ENCODE measurements at regions not wholly inside any gene's neighbourhood (a gene's known extent, or its start where the extent isn't known, plus 50 kb on each side); places are given as distances from the start of the nearest gene placed in this dataset.

GRCh38 chr10:36342781-36343180 lies 700.7 kb upstream of the FZD8 start:
- H3K9ac ChIP-seq (ENCODE audit: low read length), result no peak overlapping the region
- H3K27me3 ChIP-seq (ENCODE audit: insufficient read depth, low read length), result no peaks in the 10 kb centered on the region
- H4K20me1 ChIP-seq (ENCODE audit: insufficient read depth), result no peaks in the 10 kb centered on the region
- intact Hi-C loops (cut with micrococcal nuclease), result no loop called here
- H2AFZ ChIP-seq (ENCODE audit: low read depth, low read length, poor library complexity, severe bottlenecking), result no peak overlapping the region
- H3K4me3 ChIP-seq (replicated peaks in 1 of 2; ENCODE audit: low read depth in 1 of 2, low read length in 2 of 2), result no peak overlapping the region
- H3K79me2 ChIP-seq (ENCODE audit: insufficient read depth, low read length), result no peaks in the 10 kb centered on the region
- no peaks in the 10 kb centered on the region for H3K4me1 ChIP-seq (ENCODE audit: control insufficient read depth in 1 of 2, insufficient read depth in 2 of 2, low read length in 2 of 2)
- no peak for ATAC-seq
- no peaks in the 10 kb centered on the region for H3K36me3 ChIP-seq (ENCODE audit: control insufficient read depth in 1 of 2, insufficient read depth in 2 of 2, low read length in 2 of 2)
- no peak for DNase-seq (ENCODE audit: low read depth, low spot score)
- no peak for TF ChIP-seq SRF (IDR thresholded peaks at IDR 0.05; ENCODE audit: low read depth)
- no peak for TF ChIP-seq SP1 (IDR thresholded peaks at IDR 0.05; ENCODE audit: low read depth)
- TF ChIP-seq JUND (IDR thresholded peaks at IDR 0.05), result no peak
- TF ChIP-seq ATF3 (IDR thresholded peaks at IDR 0.05), result no peak
- TF ChIP-seq RAD21 (IDR thresholded peaks at IDR 0.05; ENCODE audit: low read depth), result no peak
- TF ChIP-seq FOSL1 (IDR thresholded peaks at IDR 0.05; ENCODE audit: low read depth), result no peak
- TF ChIP-seq CBX3 (IDR thresholded peaks at IDR 0.05; ENCODE audit: low read depth), result no peak
- TF ChIP-seq EZH2 (IDR thresholded peaks at IDR 0.05), result no peak
- TF ChIP-seq ELF1 (IDR thresholded peaks at IDR 0.05; ENCODE audit: borderline replicate concordance, low read depth), result no peak
- TF ChIP-seq REST (IDR thresholded peaks at IDR 0.05; ENCODE audit: low read depth), result no peak
- TF ChIP-seq YY1 (IDR thresholded peaks at IDR 0.05; ENCODE audit: extremely low read depth, insufficient replicate concordance, low read depth, low read length), result no peak
- TF ChIP-seq CEBPB (IDR thresholded peaks at IDR 0.05; ENCODE audit: low read depth), result no peak
- no peak for TF ChIP-seq CTCF (IDR thresholded peaks at IDR 0.05 in 2 of 3, conservative IDR thresholded peaks at IDR 0.05 in 1 of 3; ENCODE audit: borderline replicate concordance in 1 of 3, insufficient read depth in 1 of 3, low read depth in 2 of 3, low read length in 2 of 3)
- POLR2A ChIA-PET, result no interaction called here
- no peaks in the 10 kb centered on the region for H3K9me2 ChIP-seq (ENCODE audit: insufficient read depth)
- H3K27ac ChIP-seq (ENCODE audit: low read depth, low read length), result no peak overlapping the region
- no peak overlapping the region for H3K4me2 ChIP-seq (ENCODE audit: low read length)
- CTCF ChIA-PET, result no interaction called here
- BruUV-seq (replicated peaks), result no TSS peak
- peaks cover 19 to 34% of the 10 kb centered on the region in 2 experiments; a peak in 2 of 4 replicates for H3K9me3 ChIP-seq (ENCODE audit: control insufficient read depth in 1 of 2, insufficient read depth in 1 of 2, low read depth in 1 of 2, low read length in 2 of 2)
- RAD21 ChIA-PET (ENCODE audit: low non-redundant PET in 1 of 2, low total read pairs in 2 of 2, uncharacterized antibody in 2 of 2, unreplicated experiment in 2 of 2), result no interaction called here
